Fibroblast of lung (primary cell): ENCODE measurements at regions not wholly inside any gene's neighbourhood (a gene's known extent, or its start where the extent isn't known, plus 50 kb on each side); places are given as distances from the start of the nearest gene placed in this dataset.

ENCODE experiments used
- DNase-seq, 2 donors: peaks; one replicate each; pipeline versions ENCODE4 v3.0.0 to v3.0.0-alpha.2; 2010; ENCODE audit warnings: low read depth in 2 of 2
- H2AFZ ChIP-seq: 2 replicates; pipeline ENCODE4 v1.5.1; 2012; ENCODE audit warnings: low read length, control low read depth, inconsistent platforms
- H3K27ac ChIP-seq: 2 replicates; pipeline ENCODE4 v1.5.1; 2011; ENCODE audit warnings: low read length, control low read depth; ENCODE audit not compliant: insufficient read depth
- H3K27me3 ChIP-seq: 2 replicates; pipeline ENCODE4 v1.5.1; 2011; ENCODE audit warnings: mild to moderate bottlenecking, low read length; ENCODE audit not compliant: control insufficient read depth, insufficient read depth
- H3K36me3 ChIP-seq: 2 replicates; pipeline ENCODE4 v1.5.1; 2011; ENCODE audit warnings: low read length; ENCODE audit not compliant: control insufficient read depth, insufficient read depth
- H3K4me1 ChIP-seq: 2 replicates; pipeline ENCODE4 v1.5.1; 2011; ENCODE audit warnings: low read length; ENCODE audit not compliant: control insufficient read depth, insufficient read depth; ENCODE audit errors: extremely low read depth
- H3K4me2 ChIP-seq: 2 replicates; pipeline ENCODE4 v1.5.1; 2011; ENCODE audit warnings: low read length, control low read depth; ENCODE audit not compliant: insufficient read depth; ENCODE audit errors: extremely low read depth
- H3K4me3 ChIP-seq, 4 experiments: fragments of 200-600 bp in 1 of 4; sonication (generic) in 1 of 4; replicated peaks in 1 of 4; 2 replicates each; pipeline ENCODE4 v1.5.1; 2011 to 2016; ENCODE audit warnings: low read length in 4 of 4, low read depth in 3 of 4, mild to moderate bottlenecking in 3 of 4, control low read depth in 2 of 4, inconsistent platforms in 1 of 4, mixed read lengths in 1 of 4; ENCODE audit not compliant: insufficient read depth in 1 of 4; ENCODE audit errors: control extremely low read depth in 1 of 4
- H3K79me2 ChIP-seq: 2 replicates; pipeline ENCODE4 v1.5.1; 2012; ENCODE audit warnings: mild to moderate bottlenecking, low read length, inconsistent platforms; ENCODE audit not compliant: control insufficient read depth, insufficient read depth
- H3K9ac ChIP-seq: 2 replicates; pipeline ENCODE4 v1.5.1; 2011; ENCODE audit warnings: mild to moderate bottlenecking, low read length, control low read depth; ENCODE audit not compliant: insufficient read depth
- H3K9me3 ChIP-seq: 2 replicates; pipeline ENCODE4 v1.5.1; 2012; ENCODE audit warnings: low read depth, low read length; ENCODE audit not compliant: control insufficient read depth, insufficient read depth
- H4K20me1 ChIP-seq: 2 replicates; pipeline ENCODE4 v1.5.1; 2011; ENCODE audit warnings: low read length; ENCODE audit not compliant: control insufficient read depth, insufficient read depth; ENCODE audit errors: extremely low read depth
- CTCF ChIP-seq, 2 donors: IDR thresholded peaks in 1 of 2; conservative IDR thresholded peaks in 1 of 2; 1 replicate in 1 of 2; 2 replicates in 1 of 2; pipeline ENCODE4 v1.5.1; 2011 to 2012; ENCODE audit warnings: low read length in 2 of 2, control low read depth in 1 of 2, inconsistent platforms in 1 of 2, low read depth in 1 of 2, mild to moderate bottlenecking in 1 of 2
- EZH2 ChIP-seq: IDR thresholded peaks from 2 replicates; pipeline ENCODE4 v1.5.1; 2012; ENCODE audit warnings: low read length, control low read depth, mild to moderate bottlenecking; ENCODE audit errors: missing control alignments

GRCh38 chr10:104582966-104583365 is 58.1 kb upstream of the SORCS3 start:
- no peaks in the 10 kb centered on the region for H3K9me3 ChIP-seq
- no peaks in the 10 kb centered on the region for H3K27me3 ChIP-seq
- no peak overlapping the region for H3K9ac ChIP-seq
- H3K36me3 ChIP-seq: no peaks in the 10 kb centered on the region
- no peak for DNase-seq
- no peak overlapping the region for H3K4me3 ChIP-seq
- no peaks in the 10 kb centered on the region for H3K79me2 ChIP-seq
- no peak overlapping the region for H2AFZ ChIP-seq
- H3K4me2 ChIP-seq: no peak overlapping the region
- TF ChIP-seq EZH2 (no peak), CTCF (conservative IDR thresholded peaks at IDR 0.05 in 1 of 2, IDR thresholded peaks at IDR 0.05 in 1 of 2; ENCODE audit: low read depth in 1 of 2, low read length in 2 of 2) (no peak)
- H3K27ac ChIP-seq: no peak overlapping the region
- H4K20me1 ChIP-seq: no peaks in the 10 kb centered on the region
- H3K4me1 ChIP-seq: peaks cover 2% of the 10 kb centered on the region

GRCh38 chr10:104584541-104584940 is 56.5 kb upstream of the SORCS3 start:
- H3K27me3 ChIP-seq: no peaks in the 10 kb centered on the region
- no peak overlapping the region for H3K4me3 ChIP-seq
- H3K9ac ChIP-seq: no peak overlapping the region
- peaks cover 2% of the 10 kb centered on the region for H3K4me1 ChIP-seq
- no peaks in the 10 kb centered on the region for H3K36me3 ChIP-seq
- H4K20me1 ChIP-seq: no peaks in the 10 kb centered on the region
- no peak for TF ChIP-seq EZH2
- TF ChIP-seq CTCF (conservative IDR thresholded peaks at IDR 0.05 in 1 of 2, IDR thresholded peaks at IDR 0.05 in 1 of 2; ENCODE audit: low read depth in 1 of 2, low read length in 2 of 2): no peak
- no peak overlapping the region for H3K4me2 ChIP-seq
- H2AFZ ChIP-seq: no peak overlapping the region
- no peaks in the 10 kb centered on the region for H3K9me3 ChIP-seq
- H3K79me2 ChIP-seq: no peaks in the 10 kb centered on the region
- H3K27ac ChIP-seq: no peak overlapping the region
- no peak for DNase-seq

GRCh38 chr10:104587751-104588150 is 53.3 kb upstream of the SORCS3 start:
- Histone ChIP-seq H4K20me1 (no peaks in the 10 kb centered on the region), H2AFZ (no peak overlapping the region), H3K9me3 (no peaks in the 10 kb centered on the region), H3K27ac (no peak overlapping the region), H3K36me3 (no peaks in the 10 kb centered on the region), H3K4me2 (no peak overlapping the region), H3K9ac (no peak overlapping the region), H3K27me3 (no peaks in the 10 kb centered on the region), H3K79me2 (no peaks in the 10 kb centered on the region), H3K4me3 (no peak overlapping the region), H3K4me1 (no peaks in the 10 kb centered on the region)
- TF ChIP-seq CTCF (conservative IDR thresholded peaks at IDR 0.05 in 1 of 2, IDR thresholded peaks at IDR 0.05 in 1 of 2; ENCODE audit: low read depth in 1 of 2, low read length in 2 of 2): no peak
- no peak for TF ChIP-seq EZH2
- no peak for DNase-seq
